Cardiac muscle cell (in vitro differentiated cells and primary cell): ENCODE measurements at regions not wholly inside any gene's neighbourhood (a gene's known extent, or its start where the extent isn't known, plus 50 kb on each side); places are given as distances from the start of the nearest gene placed in this dataset.
"Not testable (repeated sequence)": the region's sequence is repeated elsewhere in the genome, so short reads cannot be mapped to it uniquely, and the experiment has no call there.

Experiments
- DNase-seq, 2 donors: peaks; one replicate each; pipeline versions ENCODE4 v3.0.0 to v3.0.0-alpha.2; 2010 to 2017; ENCODE audit warnings: low read depth in 1 of 2, low spot score in 1 of 2
- H3K27ac ChIP-seq: fragments of 200-600 bp; sonication (generic); 2 replicates; pipeline ENCODE4 v1.5.1; 2016
- H3K27me3 ChIP-seq: fragments of 200-600 bp; sonication (generic); 2 replicates; pipeline ENCODE4 v1.6.0; 2016; ENCODE audit warnings: control low read depth
- H3K36me3 ChIP-seq: fragments of 200-600 bp; sonication (generic); 2 replicates; pipeline ENCODE4 v1.5.1; 2016; ENCODE audit warnings: control low read depth
- H3K4me1 ChIP-seq: fragments of 200-600 bp; sonication (generic); 2 replicates; pipeline ENCODE4 v1.8.1; 2017; ENCODE audit warnings: low read depth, mild to moderate bottlenecking, mixed run types
- H3K4me3 ChIP-seq: fragments of 200-600 bp; sonication (generic); 2 replicates; pipeline ENCODE4 v1.5.1; 2016; ENCODE audit warnings: mild to moderate bottlenecking
- H3K9me3 ChIP-seq: fragments of 200-600 bp; sonication (generic); 2 replicates; pipeline ENCODE4 v1.5.1; 2017; ENCODE audit warnings: low read depth, mild to moderate bottlenecking, control low read depth
- CTCF ChIP-seq: IDR thresholded peaks from 2 replicates; pipeline ENCODE4 v1.5.1; 2012; ENCODE audit warnings: low read depth, mild to moderate bottlenecking, low read length

GRCh38 chr21:10430005-10430404, 91.4 kb upstream of the TPTE start:
- no peaks in the 10 kb centered on the region for H3K36me3 ChIP-seq
- H3K4me3 ChIP-seq: no peak overlapping the region
- no peak for DNase-seq
- no peak overlapping the region for H3K27ac ChIP-seq
- no peaks in the 10 kb centered on the region for H3K27me3 ChIP-seq
- TF ChIP-seq CTCF: no peak
- H3K4me1 ChIP-seq: no peaks in the 10 kb centered on the region
- H3K9me3 ChIP-seq: peaks cover 24% of the 10 kb centered on the region

GRCh38 chr21:10431995-10432394, 89.4 kb upstream of the TPTE start:
- not testable (repeated sequence) for H3K27me3 ChIP-seq, H3K36me3 ChIP-seq, H3K4me1 ChIP-seq, H3K4me3 ChIP-seq, H3K27ac ChIP-seq, DNase-seq
- H3K9me3 ChIP-seq: peaks cover 20% of the 10 kb centered on the region

GRCh38 chr21:10432456-10432855, 88.9 kb upstream of the TPTE start:
- not testable (repeated sequence) for H3K4me3 ChIP-seq

GRCh38 chr21:10437977-10438376, 83.4 kb upstream of the TPTE start:
- H3K4me3 ChIP-seq, DNase-seq, H3K9me3 ChIP-seq, H3K4me1 ChIP-seq, H3K27ac ChIP-seq, H3K36me3 ChIP-seq, H3K27me3 ChIP-seq: not testable (repeated sequence)

More at GRCh38 chr21:10432456-10432855, 88.9 kb upstream of the TPTE start:
- peaks cover 16% of the 10 kb centered on the region for H3K9me3 ChIP-seq
- not testable (repeated sequence) for H3K27ac ChIP-seq, H3K36me3 ChIP-seq, DNase-seq, H3K27me3 ChIP-seq, H3K4me1 ChIP-seq

GRCh38 chr21:10440639-10441038, 80.7 kb upstream of the TPTE start:
- H3K4me1 ChIP-seq, DNase-seq, H3K36me3 ChIP-seq, H3K4me3 ChIP-seq, H3K27me3 ChIP-seq, H3K27ac ChIP-seq: not testable (repeated sequence)
- peaks cover 12% of the 10 kb centered on the region for H3K9me3 ChIP-seq

- not testable (repeated sequence) for H3K36me3 ChIP-seq, H3K4me3 ChIP-seq, H3K27me3 ChIP-seq, H3K4me1 ChIP-seq, DNase-seq, H3K27ac ChIP-seq
- H3K9me3 ChIP-seq: peaks cover 12% of the 10 kb centered on the region
Observed at GRCh38 chr21:10442018-10442417, 79.4 kb upstream of the TPTE start.

GRCh38 chr21:10445685-10446084, 75.7 kb upstream of the TPTE start:
- not testable (repeated sequence) for DNase-seq, H3K36me3 ChIP-seq, H3K4me3 ChIP-seq, H3K27me3 ChIP-seq, H3K27ac ChIP-seq, H3K4me1 ChIP-seq
- H3K9me3 ChIP-seq: peaks cover 15% of the 10 kb centered on the region

- not testable (repeated sequence) for DNase-seq, H3K27me3 ChIP-seq, H3K27ac ChIP-seq, H3K4me3 ChIP-seq, H3K36me3 ChIP-seq, H3K4me1 ChIP-seq
- H3K9me3 ChIP-seq: peaks cover 12% of the 10 kb centered on the region
Observed at GRCh38 chr21:10449451-10449850, 71.9 kb upstream of the TPTE start.

- H3K27ac ChIP-seq, DNase-seq, H3K27me3 ChIP-seq, H3K4me3 ChIP-seq, H3K36me3 ChIP-seq, H3K4me1 ChIP-seq: not testable (repeated sequence)
- H3K9me3 ChIP-seq: peaks cover 16% of the 10 kb centered on the region
Observed at GRCh38 chr21:10451274-10451673, 70.1 kb upstream of the TPTE start.

- not testable (repeated sequence) for H3K4me1 ChIP-seq, H3K4me3 ChIP-seq, DNase-seq, H3K27ac ChIP-seq, H3K27me3 ChIP-seq, H3K36me3 ChIP-seq
- H3K9me3 ChIP-seq: peaks cover 19% of the 10 kb centered on the region
Observed at GRCh38 chr21:10457765-10458164, 63.6 kb upstream of the TPTE start.

- not testable (repeated sequence) for H3K27me3 ChIP-seq, H3K4me3 ChIP-seq, H3K36me3 ChIP-seq, H3K4me1 ChIP-seq, H3K27ac ChIP-seq, DNase-seq
- H3K9me3 ChIP-seq: peaks cover 26% of the 10 kb centered on the region
Observed at GRCh38 chr21:10460957-10461356, 60.4 kb upstream of the TPTE start.

- H3K27me3 ChIP-seq, H3K4me1 ChIP-seq, H3K27ac ChIP-seq, H3K4me3 ChIP-seq, DNase-seq, H3K36me3 ChIP-seq: not testable (repeated sequence)
- peaks cover 30% of the 10 kb centered on the region for H3K9me3 ChIP-seq
Observed at GRCh38 chr21:10461445-10461844, 59.9 kb upstream of the TPTE start.
